ENCODE measurements at regions not wholly inside any gene's neighbourhood (a gene's known extent, or its start where the extent isn't known, plus 50 kb on each side); places are given as distances from the start of the nearest gene placed in this dataset.

DNA sequence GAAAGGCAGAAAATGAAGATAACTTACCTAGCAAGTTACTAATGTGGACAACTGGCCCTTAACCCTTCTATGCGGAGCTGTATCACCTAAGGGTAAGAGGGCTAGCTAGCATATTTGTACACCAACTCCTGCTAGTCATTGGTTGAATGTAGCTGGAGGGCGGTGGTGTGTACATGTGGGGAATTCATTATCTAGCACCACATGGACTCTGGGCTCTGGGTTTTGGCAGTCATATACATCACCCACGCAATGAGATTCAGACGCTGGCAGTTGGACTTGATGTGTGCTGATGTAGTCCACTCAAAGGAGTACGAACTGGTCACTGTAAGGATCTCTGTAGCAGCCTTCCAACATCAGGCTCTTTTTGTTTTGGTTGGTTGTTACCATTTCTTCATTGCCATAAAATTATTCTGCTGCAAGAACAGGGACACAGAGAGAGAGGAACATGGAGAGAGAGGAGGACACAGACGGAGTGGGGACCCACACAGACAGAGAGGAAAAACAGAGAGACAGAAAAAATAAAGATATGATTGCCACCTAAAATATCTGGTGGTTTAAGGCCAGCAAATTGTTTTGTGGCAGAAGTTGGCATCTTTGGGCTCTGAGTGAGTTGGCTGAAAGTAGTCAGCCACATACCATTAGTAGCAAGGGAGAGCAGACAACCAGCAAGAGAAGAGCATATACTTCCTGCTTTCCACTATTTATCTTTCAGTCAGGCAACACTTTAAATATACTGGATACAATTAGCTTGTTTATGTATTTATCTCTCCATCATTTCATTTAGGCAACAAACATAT is 76.7 kb upstream of the MTPN start:
- TF ChIP-seq, protein P1, sequence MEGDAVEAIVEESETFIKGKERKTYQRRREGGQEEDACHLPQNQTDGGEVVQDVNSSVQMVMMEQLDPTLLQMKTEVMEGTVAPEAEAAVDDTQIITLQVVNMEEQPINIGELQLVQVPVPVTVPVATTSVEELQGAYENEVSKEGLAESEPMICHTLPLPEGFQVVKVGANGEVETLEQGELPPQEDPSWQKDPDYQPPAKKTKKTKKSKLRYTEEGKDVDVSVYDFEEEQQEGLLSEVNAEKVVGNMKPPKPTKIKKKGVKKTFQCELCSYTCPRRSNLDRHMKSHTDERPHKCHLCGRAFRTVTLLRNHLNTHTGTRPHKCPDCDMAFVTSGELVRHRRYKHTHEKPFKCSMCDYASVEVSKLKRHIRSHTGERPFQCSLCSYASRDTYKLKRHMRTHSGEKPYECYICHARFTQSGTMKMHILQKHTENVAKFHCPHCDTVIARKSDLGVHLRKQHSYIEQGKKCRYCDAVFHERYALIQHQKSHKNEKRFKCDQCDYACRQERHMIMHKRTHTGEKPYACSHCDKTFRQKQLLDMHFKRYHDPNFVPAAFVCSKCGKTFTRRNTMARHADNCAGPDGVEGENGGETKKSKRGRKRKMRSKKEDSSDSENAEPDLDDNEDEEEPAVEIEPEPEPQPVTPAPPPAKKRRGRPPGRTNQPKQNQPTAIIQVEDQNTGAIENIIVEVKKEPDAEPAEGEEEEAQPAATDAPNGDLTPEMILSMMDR (IDR thresholded peaks at IDR 0.05; ENCODE audit: low read depth, low read length, missing input control): no peak
- TF ChIP-seq JUND (IDR thresholded peaks at IDR 0.05) (no peak), GABPA (IDR thresholded peaks at IDR 0.05 in 1 of 2, conservative IDR thresholded peaks at IDR 0.05 in 1 of 2) (no peak), SP1 (IDR thresholded peaks at IDR 0.05) (no peak)
- TF ChIP-seq, protein P2, sequence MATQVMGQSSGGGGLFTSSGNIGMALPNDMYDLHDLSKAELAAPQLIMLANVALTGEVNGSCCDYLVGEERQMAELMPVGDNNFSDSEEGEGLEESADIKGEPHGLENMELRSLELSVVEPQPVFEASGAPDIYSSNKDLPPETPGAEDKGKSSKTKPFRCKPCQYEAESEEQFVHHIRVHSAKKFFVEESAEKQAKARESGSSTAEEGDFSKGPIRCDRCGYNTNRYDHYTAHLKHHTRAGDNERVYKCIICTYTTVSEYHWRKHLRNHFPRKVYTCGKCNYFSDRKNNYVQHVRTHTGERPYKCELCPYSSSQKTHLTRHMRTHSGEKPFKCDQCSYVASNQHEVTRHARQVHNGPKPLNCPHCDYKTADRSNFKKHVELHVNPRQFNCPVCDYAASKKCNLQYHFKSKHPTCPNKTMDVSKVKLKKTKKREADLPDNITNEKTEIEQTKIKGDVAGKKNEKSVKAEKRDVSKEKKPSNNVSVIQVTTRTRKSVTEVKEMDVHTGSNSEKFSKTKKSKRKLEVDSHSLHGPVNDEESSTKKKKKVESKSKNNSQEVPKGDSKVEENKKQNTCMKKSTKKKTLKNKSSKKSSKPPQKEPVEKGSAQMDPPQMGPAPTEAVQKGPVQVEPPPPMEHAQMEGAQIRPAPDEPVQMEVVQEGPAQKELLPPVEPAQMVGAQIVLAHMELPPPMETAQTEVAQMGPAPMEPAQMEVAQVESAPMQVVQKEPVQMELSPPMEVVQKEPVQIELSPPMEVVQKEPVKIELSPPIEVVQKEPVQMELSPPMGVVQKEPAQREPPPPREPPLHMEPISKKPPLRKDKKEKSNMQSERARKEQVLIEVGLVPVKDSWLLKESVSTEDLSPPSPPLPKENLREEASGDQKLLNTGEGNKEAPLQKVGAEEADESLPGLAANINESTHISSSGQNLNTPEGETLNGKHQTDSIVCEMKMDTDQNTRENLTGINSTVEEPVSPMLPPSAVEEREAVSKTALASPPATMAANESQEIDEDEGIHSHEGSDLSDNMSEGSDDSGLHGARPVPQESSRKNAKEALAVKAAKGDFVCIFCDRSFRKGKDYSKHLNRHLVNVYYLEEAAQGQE (IDR thresholded peaks at IDR 0.05): no peak
- TF ChIP-seq, protein P3, sequence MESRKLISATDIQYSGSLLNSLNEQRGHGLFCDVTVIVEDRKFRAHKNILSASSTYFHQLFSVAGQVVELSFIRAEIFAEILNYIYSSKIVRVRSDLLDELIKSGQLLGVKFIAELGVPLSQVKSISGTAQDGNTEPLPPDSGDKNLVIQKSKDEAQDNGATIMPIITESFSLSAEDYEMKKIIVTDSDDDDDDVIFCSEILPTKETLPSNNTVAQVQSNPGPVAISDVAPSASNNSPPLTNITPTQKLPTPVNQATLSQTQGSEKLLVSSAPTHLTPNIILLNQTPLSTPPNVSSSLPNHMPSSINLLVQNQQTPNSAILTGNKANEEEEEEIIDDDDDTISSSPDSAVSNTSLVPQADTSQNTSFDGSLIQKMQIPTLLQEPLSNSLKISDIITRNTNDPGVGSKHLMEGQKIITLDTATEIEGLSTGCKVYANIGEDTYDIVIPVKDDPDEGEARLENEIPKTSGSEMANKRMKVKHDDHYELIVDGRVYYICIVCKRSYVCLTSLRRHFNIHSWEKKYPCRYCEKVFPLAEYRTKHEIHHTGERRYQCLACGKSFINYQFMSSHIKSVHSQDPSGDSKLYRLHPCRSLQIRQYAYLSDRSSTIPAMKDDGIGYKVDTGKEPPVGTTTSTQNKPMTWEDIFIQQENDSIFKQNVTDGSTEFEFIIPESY (IDR thresholded peaks at IDR 0.05): no peak
- TF ChIP-seq, protein P4, sequence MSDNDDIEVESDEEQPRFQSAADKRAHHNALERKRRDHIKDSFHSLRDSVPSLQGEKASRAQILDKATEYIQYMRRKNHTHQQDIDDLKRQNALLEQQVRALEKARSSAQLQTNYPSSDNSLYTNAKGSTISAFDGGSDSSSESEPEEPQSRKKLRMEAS (IDR thresholded peaks at IDR 0.05): no peak

Measured in liver (tissue), 3 donors.